ENCODE measurements at regions not wholly inside any gene's neighbourhood (a gene's known extent, or its start where the extent isn't known, plus 50 kb on each side); places are given as distances from the start of the nearest gene placed in this dataset.

GRCh38 chr3:28746990-28747389 is 398.4 kb upstream of the AZI2 start:
- Histone ChIP-seq H3K4me3 (ENCODE audit: low read length) (no peak overlapping the region), H3K36me3 (ENCODE audit: low read depth, low read length) (no peaks in the 10 kb centered on the region), H3K9ac (ENCODE audit: low read length) (no peak overlapping the region), H3K79me2 (ENCODE audit: low read length) (no peaks in the 10 kb centered on the region), H3K4me1 (ENCODE audit: insufficient read depth, low read length) (peaks cover 14% of the 10 kb centered on the region), H3K9me2 (replicated peaks; ENCODE audit: low read length) (no peaks in the 10 kb centered on the region), H3K27me3 (ENCODE audit: low read length) (no peaks in the 10 kb centered on the region), H3K4me2 (ENCODE audit: low read length) (no peak overlapping the region), H3K9me3 (ENCODE audit: low read length) (0 out of 2 replicates have a peak, but pooled peaks cover 10% of the 10 kb centered on the region), H3K27ac (ENCODE audit: low read length) (no peak overlapping the region), H3F3A (ENCODE audit: low read length, unreplicated experiment) (no peaks in the 10 kb centered on the region), H2AFZ (ENCODE audit: low read length) (no peak overlapping the region), H4K20me1 (ENCODE audit: low read length) (no peaks in the 10 kb centered on the region)
- intact Hi-C loops (cut with micrococcal nuclease) = no loop called here
- DNase-seq (no peak), ATAC-seq (no peak)
- POLR2A ChIA-PET (ENCODE audit: unreplicated experiment) = no interaction called here
- BruUV-seq (replicated peaks) = no TSS peak
- TF ChIP-seq EZH2phosphoT487 (IDR thresholded peaks at IDR 0.05; ENCODE audit: borderline replicate concordance, low read length) (no peak), CTCF (conservative IDR thresholded peaks at IDR 0.05; ENCODE audit: low read depth, low read length) (no peak)
- CTCF ChIA-PET = no interaction called here

GRCh38 chr3:28751864-28752263 is 403.2 kb upstream of the AZI2 start:
- Histone ChIP-seq H3K79me2 (ENCODE audit: low read length) (no peaks in the 10 kb centered on the region), H3K4me3 (ENCODE audit: low read length) (no peak overlapping the region), H3K9me3 (ENCODE audit: low read length) (0 out of 2 replicates have a peak, but pooled peaks cover 10% of the 10 kb centered on the region), H4K20me1 (ENCODE audit: low read length) (no peaks in the 10 kb centered on the region), H3K36me3 (ENCODE audit: low read depth, low read length) (no peaks in the 10 kb centered on the region), H2AFZ (ENCODE audit: low read length) (no peak overlapping the region), H3K9me2 (replicated peaks; ENCODE audit: low read length) (no peaks in the 10 kb centered on the region), H3K4me1 (ENCODE audit: insufficient read depth, low read length) (no peaks in the 10 kb centered on the region), H3K9ac (ENCODE audit: low read length) (no peak overlapping the region), H3K4me2 (ENCODE audit: low read length) (no peak overlapping the region), H3K27me3 (ENCODE audit: low read length) (no peaks in the 10 kb centered on the region), H3K27ac (ENCODE audit: low read length) (no peak overlapping the region), H3F3A (ENCODE audit: low read length, unreplicated experiment) (no peaks in the 10 kb centered on the region)
- ChIA-PET POLR2A (ENCODE audit: unreplicated experiment) (no interaction called here), CTCF (no interaction called here)
- ATAC-seq (no peak), DNase-seq (no peak)
- no TSS peak for BruUV-seq (replicated peaks)
- no peak for TF ChIP-seq EZH2phosphoT487 (IDR thresholded peaks at IDR 0.05; ENCODE audit: borderline replicate concordance, low read length)
- no peak for TF ChIP-seq CTCF (conservative IDR thresholded peaks at IDR 0.05; ENCODE audit: low read depth, low read length)
- no peak for TF ChIP-seq EZH2 (IDR thresholded peaks at IDR 0.05; ENCODE audit: low read length, unreplicated experiment)
- intact Hi-C loops (cut with micrococcal nuclease) = no loop called here

- no peak overlapping the region for H3K4me2 ChIP-seq (ENCODE audit: low read length)
- no TSS peak for BruUV-seq (replicated peaks)
- H3K27ac ChIP-seq (ENCODE audit: low read length) = no peak overlapping the region
- POLR2A ChIA-PET (ENCODE audit: unreplicated experiment) = no interaction called here
- intact Hi-C loops (cut with micrococcal nuclease) = no loop called here
- ATAC-seq = no peak
- 0 out of 2 replicates have a peak, but pooled peaks cover 3% of the 10 kb centered on the region for H3K27me3 ChIP-seq (ENCODE audit: low read length)
- no peak overlapping the region for H3K9ac ChIP-seq (ENCODE audit: low read length)
- H3F3A ChIP-seq (ENCODE audit: low read length, unreplicated experiment) = no peaks in the 10 kb centered on the region
- TF ChIP-seq CTCF (conservative IDR thresholded peaks at IDR 0.05; ENCODE audit: low read depth, low read length) (no peak), EZH2phosphoT487 (IDR thresholded peaks at IDR 0.05; ENCODE audit: borderline replicate concordance, low read length) (no peak)
- H4K20me1 ChIP-seq (ENCODE audit: low read length) = no peaks in the 10 kb centered on the region
- no peaks in the 10 kb centered on the region for H3K79me2 ChIP-seq (ENCODE audit: low read length)
- 0 out of 2 replicates have a peak, but pooled peaks cover 10% of the 10 kb centered on the region for H3K9me3 ChIP-seq (ENCODE audit: low read length)
- no peak for DNase-seq
- no peaks in the 10 kb centered on the region for H3K36me3 ChIP-seq (ENCODE audit: low read depth, low read length)
- H3K4me1 ChIP-seq (ENCODE audit: insufficient read depth, low read length) = no peaks in the 10 kb centered on the region
- no peaks in the 10 kb centered on the region for H3K9me2 ChIP-seq (replicated peaks; ENCODE audit: low read length)
- no peak overlapping the region for H3K4me3 ChIP-seq (ENCODE audit: low read length)
- CTCF ChIA-PET = no interaction called here
- H2AFZ ChIP-seq (ENCODE audit: low read length) = no peak overlapping the region
Measured at GRCh38 chr3:28752290-28752689, 403.7 kb upstream of the AZI2 start.
